ENCODE measurements at regions not wholly inside any gene's neighbourhood (a gene's known extent, or its start where the extent isn't known, plus 50 kb on each side); places are given as distances from the start of the nearest gene placed in this dataset.

GRCh38 chr14:43041207-43041606 lies 1434.5 kb downstream of the LRFN5 start:
- Histone ChIP-seq H3K27ac (ENCODE audit: low read depth, low read length) (no peak overlapping the region), H3F3A (ENCODE audit: control insufficient read depth, insufficient read depth) (no peaks in the 10 kb centered on the region)

GRCh38 chr14:43039881-43040280 lies 1433.2 kb downstream of the LRFN5 start:
- H3K79me2 ChIP-seq (ENCODE audit: control insufficient read depth, low read length) = no peaks in the 10 kb centered on the region
- no peaks in the 10 kb centered on the region for H3F3A ChIP-seq (ENCODE audit: control insufficient read depth, insufficient read depth)
- no peak overlapping the region for H3K4me2 ChIP-seq (ENCODE audit: low read length)
- H3K36me3 ChIP-seq (ENCODE audit: control insufficient read depth, low read length) = no peaks in the 10 kb centered on the region
- H4K20me1 ChIP-seq (ENCODE audit: control insufficient read depth, insufficient read depth, low read depth, low read length) = no peaks in the 10 kb centered on the region
- no peak overlapping the region for H3K4me3 ChIP-seq (ENCODE audit: low read length)
- no peak overlapping the region for H3K27ac ChIP-seq (ENCODE audit: low read depth, low read length)
- H3K9me3 ChIP-seq (ENCODE audit: control insufficient read depth, insufficient read depth, low read length) = no peaks in the 10 kb centered on the region
- H3K9me2 ChIP-seq (replicated peaks; ENCODE audit: control insufficient read depth, low read length) = no peaks in the 10 kb centered on the region
- TF ChIP-seq, protein P1, sequence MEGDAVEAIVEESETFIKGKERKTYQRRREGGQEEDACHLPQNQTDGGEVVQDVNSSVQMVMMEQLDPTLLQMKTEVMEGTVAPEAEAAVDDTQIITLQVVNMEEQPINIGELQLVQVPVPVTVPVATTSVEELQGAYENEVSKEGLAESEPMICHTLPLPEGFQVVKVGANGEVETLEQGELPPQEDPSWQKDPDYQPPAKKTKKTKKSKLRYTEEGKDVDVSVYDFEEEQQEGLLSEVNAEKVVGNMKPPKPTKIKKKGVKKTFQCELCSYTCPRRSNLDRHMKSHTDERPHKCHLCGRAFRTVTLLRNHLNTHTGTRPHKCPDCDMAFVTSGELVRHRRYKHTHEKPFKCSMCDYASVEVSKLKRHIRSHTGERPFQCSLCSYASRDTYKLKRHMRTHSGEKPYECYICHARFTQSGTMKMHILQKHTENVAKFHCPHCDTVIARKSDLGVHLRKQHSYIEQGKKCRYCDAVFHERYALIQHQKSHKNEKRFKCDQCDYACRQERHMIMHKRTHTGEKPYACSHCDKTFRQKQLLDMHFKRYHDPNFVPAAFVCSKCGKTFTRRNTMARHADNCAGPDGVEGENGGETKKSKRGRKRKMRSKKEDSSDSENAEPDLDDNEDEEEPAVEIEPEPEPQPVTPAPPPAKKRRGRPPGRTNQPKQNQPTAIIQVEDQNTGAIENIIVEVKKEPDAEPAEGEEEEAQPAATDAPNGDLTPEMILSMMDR (IDR thresholded peaks at IDR 0.05; ENCODE audit: low read depth, low read length, poor library complexity, severe bottlenecking) = no peak
- TF ChIP-seq EZH2phosphoT487 (IDR thresholded peaks at IDR 0.05; ENCODE audit: borderline replicate concordance, low read length) = no peak
- H3K27me3 ChIP-seq (ENCODE audit: control insufficient read depth, low read length) = no peaks in the 10 kb centered on the region
- peaks cover 8% of the 10 kb centered on the region for H3K4me1 ChIP-seq (ENCODE audit: control insufficient read depth, low read length)

More at GRCh38 chr14:43041207-43041606, 1434.5 kb downstream of the LRFN5 start:
- Histone ChIP-seq H3K4me2 (ENCODE audit: low read length) (no peak overlapping the region), H3K36me3 (ENCODE audit: control insufficient read depth, low read length) (no peaks in the 10 kb centered on the region), H3K27me3 (ENCODE audit: control insufficient read depth, low read length) (no peaks in the 10 kb centered on the region), H3K9me3 (ENCODE audit: control insufficient read depth, insufficient read depth, low read length) (no peaks in the 10 kb centered on the region), H3K79me2 (ENCODE audit: control insufficient read depth, low read length) (no peaks in the 10 kb centered on the region), H4K20me1 (ENCODE audit: control insufficient read depth, insufficient read depth, low read depth, low read length) (no peaks in the 10 kb centered on the region), H3K9me2 (replicated peaks; ENCODE audit: control insufficient read depth, low read length) (no peaks in the 10 kb centered on the region), H3K4me3 (ENCODE audit: low read length) (no peak overlapping the region), H3K4me1 (ENCODE audit: control insufficient read depth, low read length) (peaks cover 7% of the 10 kb centered on the region)
- TF ChIP-seq, protein P1 (IDR thresholded peaks at IDR 0.05; ENCODE audit: low read depth, low read length, poor library complexity, severe bottlenecking) = no peak
- TF ChIP-seq EZH2phosphoT487 (IDR thresholded peaks at IDR 0.05; ENCODE audit: borderline replicate concordance, low read length) = no peak

DNA sequence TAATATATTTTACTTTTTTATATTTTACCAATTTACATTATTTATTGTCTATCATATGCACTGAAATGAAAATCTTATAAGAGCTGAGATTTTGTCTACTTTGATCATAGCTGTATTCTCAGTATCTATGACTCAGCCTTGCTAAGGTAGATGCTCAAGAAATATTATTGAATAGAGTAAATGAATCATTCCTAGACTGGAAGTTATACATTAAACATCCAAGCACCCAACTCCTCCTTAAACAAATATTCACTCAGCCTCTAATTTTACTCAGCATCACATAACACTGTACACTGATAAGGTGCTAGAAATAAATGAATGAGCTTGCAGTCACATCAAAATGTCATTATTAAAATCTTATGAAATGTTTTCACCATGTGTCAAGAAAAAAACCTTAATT lies 1424.9 kb downstream of the LRFN5 start:
- Histone ChIP-seq H3F3A (ENCODE audit: control insufficient read depth, insufficient read depth) (no peaks in the 10 kb centered on the region), H3K4me1 (ENCODE audit: control insufficient read depth, low read length) (peaks cover 5% of the 10 kb centered on the region), H4K20me1 (ENCODE audit: control insufficient read depth, insufficient read depth, low read depth, low read length) (no peaks in the 10 kb centered on the region), H3K36me3 (ENCODE audit: control insufficient read depth, low read length) (no peaks in the 10 kb centered on the region), H3K9me3 (ENCODE audit: control insufficient read depth, insufficient read depth, low read length) (no peaks in the 10 kb centered on the region), H3K79me2 (ENCODE audit: control insufficient read depth, low read length) (no peaks in the 10 kb centered on the region), H3K4me3 (ENCODE audit: low read length) (no peak overlapping the region), H3K4me2 (ENCODE audit: low read length) (no peak overlapping the region), H3K27me3 (ENCODE audit: control insufficient read depth, low read length) (no peaks in the 10 kb centered on the region), H3K9me2 (replicated peaks; ENCODE audit: control insufficient read depth, low read length) (no peaks in the 10 kb centered on the region), H3K27ac (ENCODE audit: low read depth, low read length) (no peak overlapping the region)
- TF ChIP-seq EZH2phosphoT487 (IDR thresholded peaks at IDR 0.05; ENCODE audit: borderline replicate concordance, low read length) = no peak
- TF ChIP-seq, protein P1 (IDR thresholded peaks at IDR 0.05; ENCODE audit: low read depth, low read length, poor library complexity, severe bottlenecking) = no peak
